ENCODE measurements at regions not wholly inside any gene's neighbourhood (a gene's known extent, or its start where the extent isn't known, plus 50 kb on each side); places are given as distances from the start of the nearest gene placed in this dataset.
"Not testable (repeated sequence)": the region's sequence is repeated elsewhere in the genome, so short reads cannot be mapped to it uniquely, and the experiment has no call there.

DNA sequence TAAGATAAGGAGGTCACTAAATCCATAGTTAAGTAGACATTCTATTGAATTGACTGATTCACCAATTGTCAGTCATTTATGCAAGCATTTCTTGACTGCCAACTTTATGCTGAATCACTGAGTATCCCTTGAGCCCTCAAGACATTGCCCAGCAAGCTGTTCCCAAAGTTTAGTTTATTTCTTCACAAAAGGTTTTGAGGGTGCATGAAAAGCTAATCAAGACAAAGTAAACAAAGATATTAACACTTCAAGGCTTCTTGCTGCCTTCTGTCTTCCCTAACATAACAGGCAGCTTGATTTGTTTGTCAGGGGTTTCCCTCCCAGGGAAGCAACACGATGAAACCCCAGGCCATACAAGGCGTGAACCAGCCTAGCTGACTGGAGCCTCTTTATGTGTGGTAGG is 374.4 kb downstream of the SPRY2 start:
- Mint-ChIP-seq H3K36me3 (no peaks in the 10 kb centered on the region), H3K9me3 (ENCODE audit: low read depth) (no peaks in the 10 kb centered on the region), H3K27ac (no peak overlapping the region), H3K4me1 (ENCODE audit: low read depth) (no peaks in the 10 kb centered on the region), H3K27me3 (no peaks in the 10 kb centered on the region), H3K4me3 (no peak overlapping the region)

DNA sequence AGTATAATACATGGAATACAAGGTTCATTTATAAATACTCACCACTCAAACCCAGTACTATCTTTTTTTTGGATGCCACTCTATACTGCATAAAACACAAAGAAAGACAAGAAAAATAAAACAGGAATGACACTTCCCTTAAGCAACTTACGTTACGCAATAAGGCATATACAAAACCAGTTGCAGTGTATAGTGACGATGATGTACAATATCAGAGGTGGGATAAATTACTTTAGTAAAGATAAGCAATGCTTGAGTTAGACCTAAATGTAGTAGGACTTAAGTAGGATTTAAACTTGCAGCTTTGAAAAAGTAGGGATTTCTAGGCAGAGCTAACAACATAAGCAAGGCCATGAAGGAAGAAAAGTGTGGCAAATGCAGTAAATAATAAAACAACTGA is 374.9 kb downstream of the SPRY2 start:
- H3K36me3 Mint-ChIP-seq = no peaks in the 10 kb centered on the region
- no peaks in the 10 kb centered on the region for H3K27me3 Mint-ChIP-seq
- H3K9me3 Mint-ChIP-seq (ENCODE audit: low read depth) = no peaks in the 10 kb centered on the region
- no peaks in the 10 kb centered on the region for H3K4me1 Mint-ChIP-seq (ENCODE audit: low read depth)
- H3K4me3 Mint-ChIP-seq = no peak overlapping the region
- no peak overlapping the region for H3K27ac Mint-ChIP-seq

DNA sequence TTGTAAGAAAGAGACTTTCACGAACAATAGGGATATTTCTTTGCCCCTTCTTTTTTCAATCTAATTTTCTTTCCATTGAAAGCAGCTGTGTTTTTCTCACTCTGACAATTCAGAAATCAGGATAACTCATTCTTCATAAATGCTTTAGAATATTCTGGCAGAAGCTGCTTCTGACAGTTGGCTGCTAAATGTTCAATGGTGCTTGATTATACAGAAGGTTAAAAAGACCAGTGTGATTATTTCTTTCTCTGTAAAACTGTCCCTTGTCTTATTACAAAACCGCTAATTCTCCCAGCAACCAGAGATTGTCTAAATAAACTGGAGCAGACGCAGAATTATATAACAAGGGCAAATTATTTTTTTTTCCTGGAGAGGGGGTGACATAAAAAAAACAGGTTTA is 394.4 kb downstream of the SPRY2 start:
- Mint-ChIP-seq H3K9me3 (ENCODE audit: low read depth) (peaks cover 5% of the 10 kb centered on the region), H3K4me1 (ENCODE audit: low read depth) (no peaks in the 10 kb centered on the region), H3K27me3 (peaks cover 1% of the 10 kb centered on the region), H3K36me3 (no peaks in the 10 kb centered on the region), H3K4me3 (no peak overlapping the region), H3K27ac (no peak overlapping the region)

DNA sequence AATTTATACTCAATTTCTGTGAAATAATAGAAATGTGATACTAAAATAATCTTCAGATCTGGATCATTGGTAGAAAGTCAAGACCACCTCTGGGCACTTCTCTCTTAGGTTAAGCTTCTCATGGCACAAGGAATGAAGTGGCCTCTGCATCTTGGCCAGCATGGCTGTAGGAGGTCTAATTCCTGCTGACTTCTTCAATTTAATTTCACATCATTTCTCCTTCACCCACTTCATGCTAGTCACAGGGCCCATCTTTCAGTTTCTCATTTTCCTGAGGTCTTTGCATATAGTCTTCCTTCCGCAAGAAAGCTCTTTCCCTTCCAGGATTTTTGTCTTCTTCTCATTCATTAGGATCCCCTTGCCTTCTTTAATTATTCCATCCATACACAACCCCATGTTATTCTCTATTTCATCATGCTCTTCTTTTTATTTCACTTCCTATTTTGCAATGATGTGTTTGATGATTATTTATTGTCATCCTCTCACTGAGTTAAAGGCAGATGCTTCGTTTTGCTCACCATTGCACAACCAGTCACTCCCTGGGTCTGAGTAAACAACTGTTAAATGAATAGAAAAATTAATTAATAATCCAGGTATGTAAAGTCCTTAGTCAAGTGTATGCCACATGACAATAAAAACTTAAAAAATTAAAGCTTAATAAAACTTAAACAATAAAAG is 397.4 kb downstream of the SPRY2 start:
- Mint-ChIP-seq H3K36me3 (no peaks in the 10 kb centered on the region), H3K27me3 (no peaks in the 10 kb centered on the region), H3K27ac (no peak overlapping the region), H3K4me1 (ENCODE audit: low read depth) (no peaks in the 10 kb centered on the region), H3K4me3 (no peak overlapping the region), H3K9me3 (ENCODE audit: low read depth) (peaks cover 5% of the 10 kb centered on the region)

DNA sequence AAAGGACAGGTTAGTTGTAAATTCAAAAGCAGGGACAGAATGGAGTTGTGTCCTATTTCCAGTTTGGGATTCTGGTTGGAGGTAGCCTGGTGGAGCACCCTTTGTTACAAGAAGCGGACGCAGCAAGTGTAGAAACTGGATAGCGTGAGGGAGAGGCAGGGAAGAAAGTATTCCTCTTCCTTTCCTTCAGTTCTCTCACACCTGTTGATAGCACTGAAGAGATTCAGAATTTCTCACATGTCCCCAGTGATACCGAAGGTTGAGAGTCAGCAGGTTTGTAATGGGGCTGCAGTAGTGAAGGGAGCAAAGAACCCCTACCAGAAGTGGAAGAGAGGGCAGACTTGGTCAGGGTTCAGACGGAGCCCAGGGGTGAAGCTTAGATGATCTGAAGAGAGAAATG is 399.2 kb downstream of the SPRY2 start:
- Mint-ChIP-seq H3K36me3 (no peaks in the 10 kb centered on the region), H3K27me3 (no peaks in the 10 kb centered on the region), H3K4me1 (ENCODE audit: low read depth) (no peaks in the 10 kb centered on the region), H3K4me3 (no peak overlapping the region), H3K27ac (no peak overlapping the region), H3K9me3 (ENCODE audit: low read depth) (no peaks in the 10 kb centered on the region)

DNA sequence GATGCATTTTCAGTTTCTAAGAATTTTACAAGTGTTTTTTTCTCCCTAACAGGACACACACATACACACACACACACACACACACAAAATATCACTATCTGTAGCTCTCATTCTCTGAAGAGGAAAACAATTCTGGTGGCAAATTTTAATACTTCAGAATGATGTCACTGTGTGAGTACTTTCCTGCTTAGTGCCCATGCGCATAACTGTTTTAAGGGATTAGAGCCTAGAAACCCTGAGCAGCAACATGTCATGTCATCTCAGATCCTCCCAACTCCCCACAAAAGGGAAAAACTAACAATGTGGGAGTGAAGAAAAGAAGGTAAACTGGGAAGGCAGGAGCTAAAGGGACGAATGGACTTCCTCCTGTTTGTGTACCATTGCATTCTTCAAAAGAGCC is 401.2 kb downstream of the SPRY2 start:
- no peaks in the 10 kb centered on the region for H3K36me3 Mint-ChIP-seq
- H3K4me3 Mint-ChIP-seq = no peak overlapping the region
- no peaks in the 10 kb centered on the region for H3K9me3 Mint-ChIP-seq (ENCODE audit: low read depth)
- no peaks in the 10 kb centered on the region for H3K27me3 Mint-ChIP-seq
- H3K27ac Mint-ChIP-seq = no peak overlapping the region
- H3K4me1 Mint-ChIP-seq (ENCODE audit: low read depth) = no peaks in the 10 kb centered on the region

DNA sequence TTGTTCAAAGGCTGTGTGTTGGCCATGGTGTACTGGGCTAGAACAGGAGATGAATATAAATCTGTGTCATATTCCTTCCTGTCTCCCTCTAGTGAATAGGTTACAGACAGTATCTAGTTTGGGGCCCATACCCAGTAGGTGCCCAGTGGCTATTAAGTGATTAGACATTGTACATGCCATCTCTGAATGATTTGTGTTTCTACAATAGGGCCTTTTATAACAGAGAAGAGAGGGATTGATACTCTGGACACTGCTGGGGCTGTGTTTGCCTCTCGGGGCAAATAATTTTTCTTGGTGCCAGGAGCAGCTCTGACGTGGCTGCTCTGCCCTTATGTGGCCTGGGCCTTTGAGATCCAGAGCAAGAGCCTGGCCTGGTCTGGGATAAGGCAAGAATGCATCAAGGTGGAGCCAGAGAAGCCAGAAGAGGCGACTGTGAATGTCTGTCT is 403.1 kb downstream of the SPRY2 start:
- Mint-ChIP-seq H3K4me3 (no peak overlapping the region), H3K4me1 (ENCODE audit: low read depth) (no peaks in the 10 kb centered on the region), H3K9me3 (ENCODE audit: low read depth) (no peaks in the 10 kb centered on the region), H3K36me3 (no peaks in the 10 kb centered on the region), H3K27me3 (no peaks in the 10 kb centered on the region), H3K27ac (no peak overlapping the region)

DNA sequence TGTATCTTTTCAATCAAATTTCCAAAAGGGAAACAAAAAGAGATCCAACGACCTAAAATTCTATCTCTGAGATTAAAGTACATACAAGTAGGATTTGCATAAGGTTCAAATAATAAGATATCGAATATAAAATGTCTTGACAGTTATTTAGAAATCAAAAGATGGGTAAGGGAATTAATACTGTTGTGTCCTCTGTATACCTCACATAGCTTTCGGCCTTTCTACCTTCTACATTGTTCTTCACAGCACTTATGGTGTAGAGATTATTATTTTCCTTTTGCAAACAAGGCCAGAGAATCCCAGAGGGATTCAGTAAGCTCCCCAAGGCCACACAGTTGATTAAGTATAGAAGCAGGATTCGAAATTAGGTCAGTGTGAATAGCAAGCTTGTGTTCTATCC is 403.6 kb downstream of the SPRY2 start:
- Mint-ChIP-seq H3K4me1 (ENCODE audit: low read depth) (no peaks in the 10 kb centered on the region), H3K27ac (no peak overlapping the region), H3K36me3 (no peaks in the 10 kb centered on the region), H3K4me3 (no peak overlapping the region), H3K27me3 (no peaks in the 10 kb centered on the region), H3K9me3 (ENCODE audit: low read depth) (no peaks in the 10 kb centered on the region)

DNA sequence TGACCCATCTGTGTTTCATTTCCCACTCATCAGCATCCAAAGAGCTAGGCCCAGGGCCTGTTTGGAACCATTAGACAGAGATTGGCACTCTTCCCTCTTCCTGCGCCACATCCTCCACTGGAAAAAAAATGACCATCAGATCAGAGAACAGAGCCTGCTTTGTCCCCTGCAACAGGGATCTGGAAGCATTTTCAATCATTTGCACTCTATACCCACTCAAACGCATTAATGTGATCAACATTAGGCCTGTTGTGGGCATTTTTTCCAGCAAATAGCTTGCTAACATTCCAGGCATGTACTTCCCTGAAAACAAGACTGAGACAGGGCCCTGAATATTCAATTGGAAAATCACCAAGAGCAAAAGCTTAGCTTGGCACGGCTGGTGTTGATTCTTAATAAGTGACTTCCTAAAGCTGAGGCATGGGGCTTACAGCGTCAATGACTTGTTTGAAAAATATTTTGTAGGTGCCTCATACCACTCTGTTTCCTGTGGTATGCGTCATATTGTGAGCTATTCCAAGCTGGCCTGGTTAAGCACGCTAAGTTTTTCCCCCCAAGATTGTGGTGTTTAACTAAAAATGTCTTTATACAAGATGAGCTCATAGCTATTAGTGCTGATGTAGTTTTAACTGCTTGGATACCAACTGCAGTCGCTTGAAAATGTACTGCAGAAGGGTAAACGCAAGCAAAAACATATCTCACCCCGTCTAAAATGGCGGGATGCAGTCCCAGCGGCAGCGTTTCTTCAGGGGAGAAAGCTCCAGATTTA is 404.4 kb downstream of the SPRY2 start:
- Mint-ChIP-seq H3K4me1 (ENCODE audit: low read depth) (no peaks in the 10 kb centered on the region), H3K36me3 (no peaks in the 10 kb centered on the region), H3K27me3 (no peaks in the 10 kb centered on the region), H3K4me3 (no peak overlapping the region), H3K9me3 (ENCODE audit: low read depth) (no peaks in the 10 kb centered on the region), H3K27ac (no peak overlapping the region)

DNA sequence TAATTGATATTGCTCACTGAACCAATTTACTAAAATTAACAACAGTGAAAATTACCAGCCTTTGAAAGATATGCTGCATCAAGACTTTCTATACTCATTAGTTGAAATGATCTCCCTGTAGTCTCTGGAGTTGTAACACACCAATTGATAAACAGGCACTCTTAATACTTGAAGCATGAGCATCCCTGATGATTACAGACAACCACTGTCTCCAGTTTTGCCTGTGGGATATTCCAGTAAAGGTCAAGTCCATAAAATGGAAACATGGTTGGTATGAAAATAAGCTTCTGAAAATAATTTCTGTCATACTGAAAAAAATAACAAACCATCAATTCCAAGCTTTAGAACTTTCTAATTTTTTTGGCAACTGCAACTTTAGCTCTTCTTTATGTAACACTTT is 405.8 kb downstream of the SPRY2 start:
- peaks cover 4% of the 10 kb centered on the region for H3K9me3 Mint-ChIP-seq (ENCODE audit: low read depth)
- H3K27ac Mint-ChIP-seq = no peak overlapping the region
- H3K4me3 Mint-ChIP-seq = no peak overlapping the region

DNA sequence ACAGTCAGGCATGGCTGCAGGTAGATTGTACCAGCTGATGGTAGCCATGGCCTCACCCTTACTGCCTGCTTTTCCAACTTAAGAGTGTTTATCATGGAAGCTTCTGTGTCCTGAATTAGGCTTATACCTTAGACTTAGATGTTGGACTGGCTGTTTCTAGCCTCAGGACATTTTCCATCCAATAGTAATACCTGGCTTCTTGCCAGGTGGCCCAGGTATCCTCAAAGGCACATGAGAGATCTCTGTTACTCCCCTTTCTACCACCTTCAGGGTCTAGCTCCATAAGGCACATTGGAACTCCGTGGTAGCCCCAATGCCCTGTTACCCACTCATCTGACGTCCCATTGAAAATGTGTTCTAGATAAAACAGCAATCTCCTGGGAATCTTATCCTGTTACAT is 407.5 kb downstream of the SPRY2 start:
- Mint-ChIP-seq H3K4me1 (ENCODE audit: low read depth) (no peaks in the 10 kb centered on the region), H3K36me3 (no peaks in the 10 kb centered on the region), H3K4me3 (no peak overlapping the region), H3K27ac (no peak overlapping the region), H3K9me3 (ENCODE audit: low read depth) (peaks cover 5% of the 10 kb centered on the region), H3K27me3 (no peaks in the 10 kb centered on the region)

More for the DNA sequence above, 405.8 kb downstream of the SPRY2 start:
- no peaks in the 10 kb centered on the region for H3K27me3 Mint-ChIP-seq
- H3K4me1 Mint-ChIP-seq (ENCODE audit: low read depth) = no peaks in the 10 kb centered on the region
- H3K36me3 Mint-ChIP-seq = no peaks in the 10 kb centered on the region

DNA sequence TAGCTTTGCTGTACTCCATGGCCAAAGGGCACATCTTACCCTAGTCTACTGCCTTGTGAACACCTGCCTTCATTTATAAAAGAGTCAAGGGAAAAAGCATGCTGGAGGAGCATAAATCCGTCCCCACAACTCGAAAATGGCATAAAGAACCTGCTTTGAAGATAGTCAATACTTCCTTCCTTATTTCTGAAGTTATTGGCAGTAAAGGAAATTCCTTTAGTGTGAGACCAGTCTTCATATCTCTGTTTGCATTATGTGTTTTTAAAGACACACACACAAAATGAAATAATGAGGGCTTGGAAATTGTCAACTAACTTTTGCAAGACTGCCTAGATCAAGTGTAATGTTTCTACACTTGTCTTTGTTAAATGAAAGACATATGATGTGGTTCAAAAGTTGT is 408.4 kb downstream of the SPRY2 start:
- Mint-ChIP-seq H3K36me3 (no peaks in the 10 kb centered on the region), H3K27ac (no peak overlapping the region), H3K4me3 (no peak overlapping the region), H3K9me3 (ENCODE audit: low read depth) (peaks cover 5% of the 10 kb centered on the region), H3K4me1 (ENCODE audit: low read depth) (no peaks in the 10 kb centered on the region), H3K27me3 (no peaks in the 10 kb centered on the region)

DNA sequence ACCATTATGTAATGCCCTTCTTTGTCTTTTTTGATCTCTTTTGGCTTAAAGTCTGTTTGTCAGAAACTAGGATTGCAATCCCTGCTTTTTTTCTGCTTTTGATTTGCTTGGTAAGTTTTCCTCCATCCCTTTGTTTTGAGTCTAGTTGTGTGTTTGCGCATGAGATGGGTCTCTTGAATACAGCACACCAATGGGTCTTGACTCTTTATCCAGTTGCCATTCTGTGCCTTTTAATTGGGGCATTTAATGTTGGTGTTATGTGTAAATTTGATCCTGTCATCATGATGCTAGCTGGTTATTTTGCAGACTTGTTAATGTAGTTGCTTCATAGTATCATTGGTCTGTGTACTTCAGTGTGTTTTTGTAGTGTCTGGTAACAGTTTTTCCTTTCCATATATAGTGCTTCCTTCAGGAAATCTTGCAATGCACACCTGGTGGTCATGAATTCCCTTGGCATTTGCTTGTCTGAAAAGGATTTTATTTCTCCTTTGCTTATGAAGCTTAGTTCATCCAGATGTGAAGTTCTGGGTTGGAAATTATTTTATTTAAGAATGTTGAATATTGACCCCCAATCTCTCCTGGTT is 416.9 kb downstream of the SPRY2 start:
- H3K27ac Mint-ChIP-seq; H3K4me3 Mint-ChIP-seq; H3K27me3 Mint-ChIP-seq; H3K4me1 Mint-ChIP-seq (ENCODE audit: low read depth); H3K36me3 Mint-ChIP-seq: not testable (repeated sequence)
- H3K9me3 Mint-ChIP-seq (ENCODE audit: low read depth) = peaks cover 15% of the 10 kb centered on the region

DNA sequence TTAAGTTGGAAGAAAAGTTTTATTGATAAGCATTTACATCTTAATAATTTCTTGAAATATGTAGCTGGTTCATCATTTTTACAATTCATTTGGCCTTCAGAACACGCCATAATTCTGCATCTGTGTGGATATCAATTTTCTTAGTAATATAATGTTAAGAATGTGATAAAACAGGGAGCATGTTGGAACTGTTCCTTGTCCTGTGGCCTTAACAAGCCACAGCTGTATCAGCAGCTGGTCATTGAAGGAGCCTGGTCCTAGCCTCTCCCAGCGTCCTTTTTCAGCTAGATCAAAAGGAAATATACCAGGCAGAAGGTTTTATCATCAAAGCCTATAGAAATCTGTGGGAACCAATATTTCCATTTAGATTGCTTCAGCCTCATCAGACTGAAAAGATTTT is 421.8 kb downstream of the SPRY2 start:
- Mint-ChIP-seq H3K36me3 (no peaks in the 10 kb centered on the region), H3K4me3 (no peak overlapping the region), H3K4me1 (ENCODE audit: low read depth) (no peaks in the 10 kb centered on the region), H3K27ac (no peak overlapping the region), H3K27me3 (no peaks in the 10 kb centered on the region), H3K9me3 (ENCODE audit: low read depth) (peaks cover 16% of the 10 kb centered on the region)

DNA sequence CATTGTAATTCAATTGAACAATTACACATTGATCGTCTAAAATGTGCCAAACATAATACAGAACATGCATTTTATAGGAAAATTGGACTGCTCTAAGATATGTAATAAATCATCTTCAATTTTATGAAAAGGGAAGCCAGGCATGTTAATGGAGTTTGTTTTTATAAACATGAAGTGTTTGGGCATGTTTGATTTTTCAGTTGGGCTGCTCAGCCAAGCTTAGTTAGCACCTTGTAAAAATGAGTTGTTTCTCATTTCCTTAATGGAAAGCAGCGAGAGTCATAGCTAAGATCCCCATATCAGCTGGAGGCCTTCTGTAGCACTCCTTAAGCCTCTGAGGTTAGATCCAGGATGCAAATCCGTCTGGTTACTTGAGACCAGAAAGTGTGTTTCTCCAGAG is 422.3 kb downstream of the SPRY2 start:
- no peaks in the 10 kb centered on the region for H3K36me3 Mint-ChIP-seq
- no peaks in the 10 kb centered on the region for H3K4me1 Mint-ChIP-seq (ENCODE audit: low read depth)
- H3K27ac Mint-ChIP-seq = no peak overlapping the region
- no peaks in the 10 kb centered on the region for H3K27me3 Mint-ChIP-seq
- H3K9me3 Mint-ChIP-seq (ENCODE audit: low read depth) = peaks cover 18% of the 10 kb centered on the region
- no peak overlapping the region for H3K4me3 Mint-ChIP-seq

Data from activated naive CD8-positive, alpha-beta T cell (primary cell).